Neutrophil (primary cell): ENCODE measurements at regions not wholly inside any gene's neighbourhood (a gene's known extent, or its start where the extent isn't known, plus 50 kb on each side); places are given as distances from the start of the nearest gene placed in this dataset.

Source experiments
- H3K27ac ChIP-seq: fragments of 200-600 bp; sonication (generic); 2 replicates; pipeline ENCODE4 v1.5.1; 2016; ENCODE audit warnings: mild to moderate bottlenecking, moderate library complexity
- H3K27me3 ChIP-seq: fragments of 200-600 bp; sonication (generic); 2 replicates; pipeline ENCODE4 v1.6.0; 2016; ENCODE audit warnings: mild to moderate bottlenecking
- H3K36me3 ChIP-seq: fragments of 200-600 bp; sonication (generic); 2 replicates; pipeline ENCODE4 v1.5.1; 2017
- H3K4me1 ChIP-seq, 2 experiments: fragments of 200-600 bp in 1 of 2; sonication (generic) in 1 of 2; 1 replicate in 1 of 2; 2 replicates in 1 of 2; pipeline versions ENCODE4 v1.5.1 to v1.6.1; 2013 to 2016; ENCODE audit warnings: low read depth in 1 of 2, low read length in 1 of 2, mild to moderate bottlenecking in 1 of 2, moderate library complexity in 1 of 2; ENCODE audit not compliant: control insufficient read depth in 1 of 2, insufficient read depth in 1 of 2
- H3K4me3 ChIP-seq, 2 experiments: fragments of 200-600 bp in 1 of 2; sonication (generic) in 1 of 2; 1 replicate in 1 of 2; 2 replicates in 1 of 2; pipeline ENCODE4 v1.5.1; 2013 to 2016; ENCODE audit warnings: low read depth in 1 of 2, low read length in 1 of 2, mild to moderate bottlenecking in 1 of 2, moderate library complexity in 1 of 2
- H3K9me3 ChIP-seq: fragments of 200-600 bp; sonication (generic); 2 replicates; pipeline ENCODE4 v1.5.1; 2016
- CTCF ChIP-seq: fragments of 200-600 bp; sonication (generic); IDR thresholded peaks from 2 replicates; pipeline ENCODE4 v1.5.1; 2016; ENCODE audit warnings: antibody characterized with exemption

DNA sequence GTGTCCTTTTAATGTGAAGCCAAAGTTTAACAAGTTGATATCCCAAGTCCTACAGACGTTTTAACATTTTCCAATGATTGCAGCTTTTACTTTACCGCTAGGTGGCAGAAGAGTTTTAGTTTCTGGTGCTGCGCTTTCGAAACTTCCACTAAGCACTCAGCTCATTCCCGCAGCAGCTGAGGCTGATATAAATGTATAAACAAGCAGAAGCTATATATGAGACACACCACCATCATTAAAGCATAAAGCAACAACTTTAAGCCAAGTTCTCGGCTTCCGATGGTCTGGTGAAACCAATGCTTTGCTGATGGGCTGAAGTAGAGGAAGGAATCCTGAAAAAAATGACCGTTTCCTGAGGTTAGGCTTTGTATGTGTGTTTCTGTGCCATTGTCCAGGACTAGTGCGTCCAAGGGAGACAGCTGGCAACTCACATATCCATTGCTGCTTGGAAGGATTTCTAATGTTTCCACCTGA, 753.9 kb downstream of the OLFM4 start:
- no peak overlapping the region for H3K27ac ChIP-seq
- no peaks in the 10 kb centered on the region for H3K4me1 ChIP-seq
- no peaks in the 10 kb centered on the region for H3K27me3 ChIP-seq
- H3K9me3 ChIP-seq: no peaks in the 10 kb centered on the region
- H3K4me3 ChIP-seq: no peak overlapping the region
- TF ChIP-seq CTCF: no peak
- no peaks in the 10 kb centered on the region for H3K36me3 ChIP-seq

GRCh38 chr13:53783471-53783870, 754.9 kb downstream of the OLFM4 start:
- H3K27ac ChIP-seq: no peak overlapping the region
- H3K9me3 ChIP-seq: no peaks in the 10 kb centered on the region
- no peaks in the 10 kb centered on the region for H3K36me3 ChIP-seq
- no peak overlapping the region for H3K4me3 ChIP-seq
- no peaks in the 10 kb centered on the region for H3K27me3 ChIP-seq
- no peak for TF ChIP-seq CTCF
- H3K4me1 ChIP-seq: no peaks in the 10 kb centered on the region

GRCh38 chr13:53788286-53788685, 759.7 kb downstream of the OLFM4 start:
- H3K27me3 ChIP-seq: no peaks in the 10 kb centered on the region
- no peak overlapping the region for H3K4me3 ChIP-seq
- no peaks in the 10 kb centered on the region for H3K4me1 ChIP-seq
- no peak for TF ChIP-seq CTCF
- H3K36me3 ChIP-seq: no peaks in the 10 kb centered on the region
- H3K27ac ChIP-seq: no peak overlapping the region
- H3K9me3 ChIP-seq: no peaks in the 10 kb centered on the region

DNA sequence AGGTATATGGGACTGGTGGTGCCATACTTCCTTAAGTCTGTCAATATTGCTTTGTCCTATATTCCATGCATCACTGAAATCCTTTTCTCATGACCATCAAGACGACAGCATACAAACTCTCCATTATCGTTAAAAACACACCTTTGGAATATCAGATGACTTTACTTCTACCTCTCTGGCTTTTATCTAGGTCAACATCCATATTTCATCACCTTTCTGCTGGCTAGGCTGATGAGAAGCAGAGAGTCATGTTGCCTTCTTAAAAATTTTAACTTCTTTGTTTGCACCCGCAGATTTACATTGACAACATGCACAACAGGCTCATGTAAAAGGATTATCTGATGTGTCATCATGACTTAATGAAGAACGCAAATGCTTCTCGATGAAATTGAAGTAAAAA, 771.4 kb downstream of the OLFM4 start:
- TF ChIP-seq CTCF: no peak
- no peak overlapping the region for H3K4me3 ChIP-seq

GRCh38 chr13:53807251-53807834, 778.7 kb downstream of the OLFM4 start:
- Histone ChIP-seq H3K27me3 (no peaks in the 10 kb centered on the region), H3K4me3 (no peak overlapping the region), H3K4me1 (no peaks in the 10 kb centered on the region), H3K36me3 (no peaks in the 10 kb centered on the region), H3K27ac (no peak overlapping the region), H3K9me3 (peaks cover 2% of the 10 kb centered on the region)
- no peak for TF ChIP-seq CTCF

More for the DNA sequence above, 771.4 kb downstream of the OLFM4 start:
- Histone ChIP-seq H3K9me3 (no peaks in the 10 kb centered on the region), H3K36me3 (no peaks in the 10 kb centered on the region), H3K27ac (no peak overlapping the region), H3K4me1 (no peaks in the 10 kb centered on the region), H3K27me3 (no peaks in the 10 kb centered on the region)

DNA sequence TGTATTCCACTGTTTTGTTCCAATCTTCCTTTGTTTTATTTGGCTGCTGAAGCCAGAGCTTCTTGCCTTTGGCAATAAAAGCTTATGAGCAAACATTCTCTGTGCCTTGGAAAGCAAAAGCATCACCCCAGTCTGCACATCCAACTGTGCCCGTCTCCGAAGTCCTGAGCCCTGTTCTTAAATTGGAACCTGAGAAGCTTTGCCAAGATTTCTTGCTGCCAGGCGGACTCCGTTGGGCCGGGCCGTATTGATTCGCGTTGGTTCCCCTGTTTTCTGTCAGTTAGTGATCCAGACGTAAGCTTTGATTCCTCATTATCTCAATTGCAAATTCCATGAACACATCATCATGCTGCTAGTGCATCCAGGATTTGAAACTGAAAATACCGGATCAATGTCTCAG, 793.0 kb downstream of the OLFM4 start:
- H3K36me3 ChIP-seq: no peaks in the 10 kb centered on the region
- no peaks in the 10 kb centered on the region for H3K9me3 ChIP-seq
- no peak overlapping the region for H3K4me3 ChIP-seq
- no peaks in the 10 kb centered on the region for H3K4me1 ChIP-seq
- H3K27ac ChIP-seq: no peak overlapping the region
- H3K27me3 ChIP-seq: no peaks in the 10 kb centered on the region
- TF ChIP-seq CTCF: no peak
